ENCODE measurements at regions not wholly inside any gene's neighbourhood (a gene's known extent, or its start where the extent isn't known, plus 50 kb on each side); places are given as distances from the start of the nearest gene placed in this dataset.

DNA sequence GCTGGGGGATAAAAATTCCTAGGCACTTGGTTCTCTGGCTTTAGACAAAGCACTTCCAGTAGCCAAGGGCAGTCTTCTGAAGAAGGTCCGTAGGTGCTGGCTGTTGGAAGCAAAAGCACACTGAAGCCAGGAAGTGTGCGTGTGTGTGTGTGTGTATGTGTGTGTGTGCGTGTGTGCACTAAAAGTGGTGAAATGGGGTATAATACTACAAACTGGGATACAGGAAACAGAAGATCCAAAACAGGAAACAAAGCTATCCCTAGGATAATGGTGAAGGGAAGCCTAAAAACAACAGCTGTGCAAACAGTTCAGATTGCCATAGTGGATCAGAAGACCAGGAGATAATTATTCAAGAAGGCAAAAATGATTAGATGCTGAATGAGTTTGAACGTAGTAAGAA lies 103.4 kb downstream of the IL20RB start:
- no peaks in the 10 kb centered on the region for H3K36me3 ChIP-seq
- H3K4me1 ChIP-seq, result no peaks in the 10 kb centered on the region
- no peak for DNase-seq (ENCODE audit: extremely low spot score in 2 of 2)
- intact Hi-C loops (cut with DNase I), result no loop called here
- H3K27me3 ChIP-seq, result no peaks in the 10 kb centered on the region
- H3K9me3 ChIP-seq, result no peaks in the 10 kb centered on the region
- no peak overlapping the region for H3K4me3 ChIP-seq
- no peak overlapping the region for H3K27ac ChIP-seq
- TF ChIP-seq POLR2AphosphoS5 (IDR thresholded peaks at IDR 0.05; ENCODE audit: insufficient read depth in 1 of 2, low read depth in 1 of 2) (no peak), POLR2A (IDR thresholded peaks at IDR 0.05) (no peak)
- TF ChIP-seq, protein P1, sequence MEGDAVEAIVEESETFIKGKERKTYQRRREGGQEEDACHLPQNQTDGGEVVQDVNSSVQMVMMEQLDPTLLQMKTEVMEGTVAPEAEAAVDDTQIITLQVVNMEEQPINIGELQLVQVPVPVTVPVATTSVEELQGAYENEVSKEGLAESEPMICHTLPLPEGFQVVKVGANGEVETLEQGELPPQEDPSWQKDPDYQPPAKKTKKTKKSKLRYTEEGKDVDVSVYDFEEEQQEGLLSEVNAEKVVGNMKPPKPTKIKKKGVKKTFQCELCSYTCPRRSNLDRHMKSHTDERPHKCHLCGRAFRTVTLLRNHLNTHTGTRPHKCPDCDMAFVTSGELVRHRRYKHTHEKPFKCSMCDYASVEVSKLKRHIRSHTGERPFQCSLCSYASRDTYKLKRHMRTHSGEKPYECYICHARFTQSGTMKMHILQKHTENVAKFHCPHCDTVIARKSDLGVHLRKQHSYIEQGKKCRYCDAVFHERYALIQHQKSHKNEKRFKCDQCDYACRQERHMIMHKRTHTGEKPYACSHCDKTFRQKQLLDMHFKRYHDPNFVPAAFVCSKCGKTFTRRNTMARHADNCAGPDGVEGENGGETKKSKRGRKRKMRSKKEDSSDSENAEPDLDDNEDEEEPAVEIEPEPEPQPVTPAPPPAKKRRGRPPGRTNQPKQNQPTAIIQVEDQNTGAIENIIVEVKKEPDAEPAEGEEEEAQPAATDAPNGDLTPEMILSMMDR (IDR thresholded peaks at IDR 0.05), result no peak

DNA sequence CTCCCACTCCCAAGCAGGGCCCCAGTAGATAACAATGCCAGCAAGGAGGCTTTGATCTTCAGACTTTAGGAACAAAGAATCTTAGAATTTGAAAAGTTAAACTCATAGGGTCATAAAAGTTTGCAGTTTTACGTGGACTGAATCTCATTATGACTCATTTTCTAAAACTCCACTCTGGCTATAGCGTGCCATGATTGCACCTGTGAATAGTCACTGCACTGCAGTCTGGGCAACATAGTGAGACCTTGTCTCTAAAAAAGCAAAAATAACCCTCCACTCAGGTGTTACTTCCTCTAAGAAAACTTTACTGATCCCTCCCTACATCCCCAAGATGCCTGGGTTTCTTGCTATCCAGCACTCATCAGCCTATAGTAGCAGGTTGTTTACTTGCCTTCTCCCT lies 104.5 kb downstream of the IL20RB start:
- intact Hi-C loops (cut with DNase I), result no loop called here
- H3K9me3 ChIP-seq, result no peaks in the 10 kb centered on the region
- DNase-seq (ENCODE audit: extremely low spot score in 2 of 2), result no peak
- no peaks in the 10 kb centered on the region for H3K27me3 ChIP-seq
- no peaks in the 10 kb centered on the region for H3K36me3 ChIP-seq
- H3K27ac ChIP-seq, result no peak overlapping the region
- no peak for TF ChIP-seq POLR2AphosphoS5 (IDR thresholded peaks at IDR 0.05; ENCODE audit: insufficient read depth in 1 of 2, low read depth in 1 of 2)
- TF ChIP-seq, protein P1 (IDR thresholded peaks at IDR 0.05), result no peak
- no peak for TF ChIP-seq POLR2A (IDR thresholded peaks at IDR 0.05)
- no peaks in the 10 kb centered on the region for H3K4me1 ChIP-seq
- H3K4me3 ChIP-seq, result no peak overlapping the region

DNA sequence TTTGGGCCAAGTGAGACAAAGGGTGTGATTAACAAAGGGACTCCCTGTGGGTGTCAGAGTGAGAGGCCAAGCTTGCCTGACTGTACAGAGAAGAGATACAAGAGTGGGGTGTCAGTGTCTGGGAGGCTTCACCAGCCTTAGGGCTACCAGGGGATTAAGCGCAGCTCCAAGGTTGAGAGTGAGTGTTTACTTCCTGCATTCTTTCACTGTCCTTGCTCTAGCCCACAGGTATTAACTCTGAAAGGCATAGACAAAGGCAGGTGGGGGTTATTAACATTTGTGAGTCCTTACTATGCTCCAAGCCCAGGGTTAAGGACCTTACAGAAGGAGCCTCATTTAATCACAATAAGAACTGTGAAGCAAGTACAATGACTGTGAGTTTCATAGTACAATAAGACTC lies 107.6 kb downstream of the IL20RB start:
- Histone ChIP-seq H3K4me1 (no peaks in the 10 kb centered on the region), H3K27me3 (no peaks in the 10 kb centered on the region), H3K36me3 (no peaks in the 10 kb centered on the region), H3K9me3 (no peaks in the 10 kb centered on the region), H3K27ac (no peak overlapping the region), H3K4me3 (no peak overlapping the region)
- TF ChIP-seq POLR2AphosphoS5 (IDR thresholded peaks at IDR 0.05; ENCODE audit: insufficient read depth in 1 of 2, low read depth in 1 of 2) (no peak), POLR2A (IDR thresholded peaks at IDR 0.05) (no peak)
- TF ChIP-seq, protein P1 (IDR thresholded peaks at IDR 0.05), result no peak
- DNase-seq (ENCODE audit: extremely low spot score in 2 of 2), result no peak
- intact Hi-C loops (cut with DNase I), result no loop called here

DNA sequence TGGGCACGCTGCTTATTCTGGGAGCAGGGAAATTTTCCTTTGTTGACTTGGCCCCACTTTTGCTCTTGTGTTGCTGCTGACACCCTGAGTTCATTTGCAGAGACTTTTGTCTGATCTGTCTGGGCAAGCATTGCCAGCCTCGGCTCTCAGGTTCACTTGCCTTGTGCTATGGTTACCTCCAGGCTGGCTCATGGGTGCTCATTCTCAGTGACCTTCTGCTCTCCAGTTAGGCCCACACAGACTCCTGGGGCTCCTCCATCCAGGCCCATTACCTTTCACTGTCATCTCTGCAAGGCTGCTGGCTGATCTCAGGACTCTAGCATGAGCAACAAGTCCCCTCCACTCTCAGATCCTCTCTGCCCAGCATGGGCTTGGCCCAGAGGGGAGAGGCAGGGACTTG lies 108.3 kb downstream of the IL20RB start:
- intact Hi-C loops (cut with DNase I), result no loop called here
- TF ChIP-seq, protein P1 (IDR thresholded peaks at IDR 0.05), result no peak
- TF ChIP-seq POLR2AphosphoS5 (IDR thresholded peaks at IDR 0.05; ENCODE audit: insufficient read depth in 1 of 2, low read depth in 1 of 2) (no peak), POLR2A (IDR thresholded peaks at IDR 0.05) (no peak)
- no peaks in the 10 kb centered on the region for H3K27me3 ChIP-seq
- no peaks in the 10 kb centered on the region for H3K9me3 ChIP-seq
- H3K27ac ChIP-seq, result no peak overlapping the region
- DNase-seq (ENCODE audit: extremely low spot score in 2 of 2), result no peak
- H3K4me3 ChIP-seq, result no peak overlapping the region
- H3K4me1 ChIP-seq, result no peaks in the 10 kb centered on the region
- H3K36me3 ChIP-seq, result no peaks in the 10 kb centered on the region

DNA sequence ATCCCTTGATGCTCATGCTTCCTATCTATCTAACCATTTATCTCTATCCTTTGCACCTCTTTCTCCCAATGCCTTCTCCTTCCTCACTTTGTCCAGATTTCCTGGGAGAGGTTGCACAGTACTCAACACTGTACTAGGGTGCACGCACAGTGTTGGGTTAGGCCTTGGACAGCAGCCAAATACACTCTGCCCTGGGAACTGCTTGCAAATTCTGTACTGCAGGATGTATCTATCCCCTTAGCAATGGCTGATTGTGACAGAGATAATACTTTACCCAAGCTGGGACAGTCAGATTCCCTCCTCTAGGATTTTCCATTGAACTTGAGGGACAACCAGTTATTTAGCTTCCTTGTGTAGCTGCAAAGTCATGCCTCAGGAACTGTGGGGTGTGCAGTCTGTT lies 113.3 kb downstream of the IL20RB start:
- Histone ChIP-seq H3K27me3 (no peaks in the 10 kb centered on the region), H3K9me3 (no peaks in the 10 kb centered on the region), H3K36me3 (no peaks in the 10 kb centered on the region), H3K4me3 (no peak overlapping the region), H3K4me1 (no peaks in the 10 kb centered on the region), H3K27ac (no peak overlapping the region)
- intact Hi-C loops (cut with DNase I), result no loop called here
- DNase-seq (ENCODE audit: extremely low spot score in 2 of 2), result no peak
- TF ChIP-seq POLR2AphosphoS5 (IDR thresholded peaks at IDR 0.05; ENCODE audit: insufficient read depth in 1 of 2, low read depth in 1 of 2), result no peak
- no peak for TF ChIP-seq POLR2A (IDR thresholded peaks at IDR 0.05)
- TF ChIP-seq, protein P1 (IDR thresholded peaks at IDR 0.05), result no peak
